Peyer's patch (tissue), 4 donors: ENCODE measurements at regions not wholly inside any gene's neighbourhood (a gene's known extent, or its start where the extent isn't known, plus 50 kb on each side); places are given as distances from the start of the nearest gene placed in this dataset.

Experiments
- POLR2A ChIP-seq, 2 donors: fragments of 450-650 bp; IDR thresholded peaks; one replicate each; pipeline ENCODE4 v1.5.1; 2017; ENCODE audit warnings: antibody characterized with exemption in 2 of 2, mild to moderate bottlenecking in 2 of 2, moderate library complexity in 2 of 2
- TF ChIP-seq, protein P1 (sequence below), 6 experiments: fragments of 450-650 bp in 4 of 6; fragments of 200-600 bp in 2 of 6; sonication (generic) in 1 of 6; IDR thresholded peaks; one replicate each; pipeline ENCODE4 v1.5.1; 2017 to 2019; ENCODE audit warnings: antibody characterized with exemption in 6 of 6, mild to moderate bottlenecking in 3 of 6, moderate library complexity in 1 of 6

DNA sequence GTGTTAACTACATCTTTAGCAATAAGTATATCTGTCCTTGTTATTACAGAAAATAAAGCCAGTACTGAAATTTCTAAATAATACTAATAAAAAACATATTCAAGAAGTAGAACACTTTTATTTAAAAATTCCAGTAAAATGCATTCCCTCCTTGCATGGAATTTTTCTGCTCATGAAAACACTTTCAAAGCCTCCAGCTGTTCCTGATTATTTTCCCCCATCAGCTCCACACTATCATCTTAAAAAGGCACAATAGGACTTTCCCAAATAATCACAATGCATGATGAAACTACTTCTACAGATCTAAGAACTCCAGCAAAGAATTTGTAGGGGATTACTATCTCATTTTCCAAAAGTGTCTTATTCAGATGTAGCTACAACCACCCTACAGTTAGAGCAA, 162.6 kb upstream of the USP25 start:
- TF ChIP-seq, protein P1, sequence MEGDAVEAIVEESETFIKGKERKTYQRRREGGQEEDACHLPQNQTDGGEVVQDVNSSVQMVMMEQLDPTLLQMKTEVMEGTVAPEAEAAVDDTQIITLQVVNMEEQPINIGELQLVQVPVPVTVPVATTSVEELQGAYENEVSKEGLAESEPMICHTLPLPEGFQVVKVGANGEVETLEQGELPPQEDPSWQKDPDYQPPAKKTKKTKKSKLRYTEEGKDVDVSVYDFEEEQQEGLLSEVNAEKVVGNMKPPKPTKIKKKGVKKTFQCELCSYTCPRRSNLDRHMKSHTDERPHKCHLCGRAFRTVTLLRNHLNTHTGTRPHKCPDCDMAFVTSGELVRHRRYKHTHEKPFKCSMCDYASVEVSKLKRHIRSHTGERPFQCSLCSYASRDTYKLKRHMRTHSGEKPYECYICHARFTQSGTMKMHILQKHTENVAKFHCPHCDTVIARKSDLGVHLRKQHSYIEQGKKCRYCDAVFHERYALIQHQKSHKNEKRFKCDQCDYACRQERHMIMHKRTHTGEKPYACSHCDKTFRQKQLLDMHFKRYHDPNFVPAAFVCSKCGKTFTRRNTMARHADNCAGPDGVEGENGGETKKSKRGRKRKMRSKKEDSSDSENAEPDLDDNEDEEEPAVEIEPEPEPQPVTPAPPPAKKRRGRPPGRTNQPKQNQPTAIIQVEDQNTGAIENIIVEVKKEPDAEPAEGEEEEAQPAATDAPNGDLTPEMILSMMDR (IDR thresholded peaks at IDR 0.05) = no peak
- TF ChIP-seq POLR2A (IDR thresholded peaks at IDR 0.05) = no peak
